ENCODE measurements at regions not wholly inside any gene's neighbourhood (a gene's known extent, or its start where the extent isn't known, plus 50 kb on each side); places are given as distances from the start of the nearest gene placed in this dataset.

DNA sequence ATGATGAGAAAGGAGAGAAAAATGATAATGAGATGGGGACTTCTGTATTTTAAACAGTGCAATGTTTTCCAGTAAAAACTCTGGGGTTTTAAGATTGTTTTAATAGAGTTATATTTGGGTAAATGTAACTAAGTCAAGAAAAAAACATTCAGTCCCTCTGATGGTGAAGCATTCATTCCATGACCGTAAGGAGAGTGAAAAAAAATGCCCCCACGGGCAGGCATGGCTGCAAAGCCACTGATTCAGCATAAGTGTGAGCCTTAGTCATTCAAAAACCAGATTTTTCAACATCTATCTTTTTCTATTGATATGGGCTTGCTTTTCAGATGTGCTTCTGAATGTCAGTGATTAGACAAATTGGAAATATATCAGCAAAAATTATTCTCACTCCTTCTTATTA is 957.8 kb downstream of the SLC4A3 start:
- TF ChIP-seq CTCF (IDR thresholded peaks at IDR 0.05) (no peak), NFE2L1 (CRISPR knock-in tag; IDR thresholded peaks at IDR 0.05) (no peak), RELA (CRISPR knock-in tag; IDR thresholded peaks at IDR 0.05; ENCODE audit: borderline replicate concordance) (no peak), CREB1 (CRISPR knock-in tag; IDR thresholded peaks at IDR 0.05) (no peak), E2F1 (CRISPR knock-in tag; IDR thresholded peaks at IDR 0.05) (no peak), TEAD4 (CRISPR knock-in tag; IDR thresholded peaks at IDR 0.05) (no peak), ZNF263 (CRISPR knock-in tag; IDR thresholded peaks at IDR 0.05; ENCODE audit: low read depth) (no peak), CBFB (CRISPR knock-in tag; IDR thresholded peaks at IDR 0.05; ENCODE audit: low read depth) (no peak), USF1 (CRISPR knock-in tag; IDR thresholded peaks at IDR 0.05) (no peak), EMX1 (CRISPR knock-in tag; IDR thresholded peaks at IDR 0.05) (no peak)
- TF ChIP-seq, protein P1, sequence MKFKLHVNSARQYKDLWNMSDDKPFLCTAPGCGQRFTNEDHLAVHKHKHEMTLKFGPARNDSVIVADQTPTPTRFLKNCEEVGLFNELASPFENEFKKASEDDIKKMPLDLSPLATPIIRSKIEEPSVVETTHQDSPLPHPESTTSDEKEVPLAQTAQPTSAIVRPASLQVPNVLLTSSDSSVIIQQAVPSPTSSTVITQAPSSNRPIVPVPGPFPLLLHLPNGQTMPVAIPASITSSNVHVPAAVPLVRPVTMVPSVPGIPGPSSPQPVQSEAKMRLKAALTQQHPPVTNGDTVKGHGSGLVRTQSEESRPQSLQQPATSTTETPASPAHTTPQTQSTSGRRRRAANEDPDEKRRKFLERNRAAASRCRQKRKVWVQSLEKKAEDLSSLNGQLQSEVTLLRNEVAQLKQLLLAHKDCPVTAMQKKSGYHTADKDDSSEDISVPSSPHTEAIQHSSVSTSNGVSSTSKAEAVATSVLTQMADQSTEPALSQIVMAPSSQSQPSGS (CRISPR knock-in tag; IDR thresholded peaks at IDR 0.05; ENCODE audit: borderline replicate concordance, low read depth) = no peak

Data from WTC11 (cell line).